ENCODE measurements at regions not wholly inside any gene's neighbourhood (a gene's known extent, or its start where the extent isn't known, plus 50 kb on each side); places are given as distances from the start of the nearest gene placed in this dataset.

- TF ChIP-seq CTCF (IDR thresholded peaks at IDR 0.05) (no peak), POLR2A (IDR thresholded peaks at IDR 0.05) (no peak)
These were observed 91.4 kb upstream of the RBMS1 start for GRCh38 chr2:160584972-160585494.

All from breast epithelium (tissue), 3 donors.